H1 (cell line): ENCODE measurements at regions not wholly inside any gene's neighbourhood (a gene's known extent, or its start where the extent isn't known, plus 50 kb on each side); places are given as distances from the start of the nearest gene placed in this dataset.

ENCODE experiments used
- CTCF ChIA-PET: fragments of 300-600 bp; sonication (Branson Sonifier 250); formaldehyde crosslinking; loops from one replicate; lab custom pipeline; 2021; ENCODE audit not compliant: partially characterized antibody; lab: Charles Lee
- POLR2A ChIA-PET: fragments of 300-600 bp; sonication (Branson Sonifier 250); formaldehyde crosslinking; loops from one replicate; lab custom pipeline; 2021; ENCODE audit warnings: inconsistent platforms; ENCODE audit not compliant: partially characterized antibody; lab: Charles Lee
- DNase-seq, 2 experiments: peaks; one replicate each; pipeline versions ENCODE4 v3.0.0 to v3.0.0-alpha.2; 2010 to 2022; ENCODE audit warnings: low spot score in 2 of 2, low read depth in 1 of 2, mixed read lengths in 1 of 2
- FAIRE-seq: peaks from 2 replicates; lab custom pipeline; 2011; peaks lifted over from hg19 to GRCh38; lab: Jason Lieb, UNC
- H2AFZ ChIP-seq: 2 replicates; pipeline ENCODE4 v1.8.1; 2012; ENCODE audit warnings: low read length, inconsistent platforms
- H2AK5ac ChIP-seq: 2 replicates; pipeline ENCODE4 v1.6.1; 2013; ENCODE audit warnings: low read depth, low read length
- H2BK120ac ChIP-seq: replicated peaks from 2 replicates; pipeline ENCODE3; 2013; ENCODE audit warnings: low read depth, low read length, inconsistent platforms
- H2BK12ac ChIP-seq: 2 replicates; pipeline ENCODE4 v1.6.1; 2013; ENCODE audit warnings: low read depth, low read length
- H2BK15ac ChIP-seq: 2 replicates; pipeline ENCODE4 v1.6.1; 2013; ENCODE audit warnings: low read length
- H2BK20ac ChIP-seq: 2 replicates; pipeline ENCODE4 v1.6.1; 2013; ENCODE audit warnings: low read length
- H2BK5ac ChIP-seq: 2 replicates; pipeline ENCODE4 v1.6.1; 2013; ENCODE audit warnings: low read depth, low read length
- H3K14ac ChIP-seq: 2 replicates; pipeline ENCODE4 v1.6.1; 2013; ENCODE audit warnings: inconsistent platforms; ENCODE audit not compliant: insufficient read length
- H3K18ac ChIP-seq: 2 replicates; pipeline ENCODE4 v1.6.1; 2013; ENCODE audit warnings: low read length; ENCODE audit errors: extremely low read depth
- H3K23ac ChIP-seq: 2 replicates; pipeline ENCODE4 v1.6.1; 2013; ENCODE audit warnings: inconsistent platforms; ENCODE audit not compliant: insufficient read length
- H3K23me2 ChIP-seq: 2 replicates; pipeline ENCODE4 v1.6.1; 2013; ENCODE audit warnings: low read depth, low read length
- H3K27ac ChIP-seq: 2 replicates; pipeline ENCODE4 v1.6.1; 2011; ENCODE audit warnings: low read depth, low read length, inconsistent platforms
- H3K27me3 ChIP-seq, 4 experiments: replicated peaks in 1 of 4; 1 replicate in 1 of 4; 2 replicates in 3 of 4; pipeline versions ENCODE4 v1.6.1 to v1.8.1; 2011 to 2013; ENCODE audit warnings: low read length in 3 of 4, mild to moderate bottlenecking in 3 of 4, inconsistent platforms in 2 of 4, mixed read lengths in 2 of 4, moderate library complexity in 1 of 4; ENCODE audit not compliant: control insufficient read depth in 3 of 4, insufficient read depth in 3 of 4; ENCODE audit errors: extremely low read depth in 1 of 4
- H3K36me3 ChIP-seq, 4 experiments: 2 replicates each; pipeline versions ENCODE4 v1.6.1 to v1.8.1; 2011 to 2013; ENCODE audit warnings: mild to moderate bottlenecking in 4 of 4, low read length in 3 of 4, moderate library complexity in 2 of 4, control low read depth in 1 of 4, inconsistent platforms in 1 of 4; ENCODE audit not compliant: insufficient read depth in 4 of 4, control insufficient read depth in 2 of 4
- H3K4ac ChIP-seq: replicated peaks from 2 replicates; pipeline ENCODE3; 2013; ENCODE audit warnings: low read length, low read depth, mixed read lengths, inconsistent platforms; ENCODE audit not compliant: insufficient read length
- H3K4me1 ChIP-seq, 4 experiments: replicated peaks in 1 of 4; 1 replicate in 1 of 4; 2 replicates in 3 of 4; pipeline versions ENCODE4 v1.6.1 to v1.8.1; 2011 to 2013; ENCODE audit warnings: low read length in 3 of 4, inconsistent platforms in 2 of 4, mixed read lengths in 1 of 4; ENCODE audit not compliant: insufficient read depth in 4 of 4, control insufficient read depth in 3 of 4
- H3K4me2 ChIP-seq, 2 experiments: 2 replicates each; pipeline versions ENCODE4 v1.6.1 to v1.8.1; 2011 to 2013; ENCODE audit warnings: low read depth in 2 of 2, low read length in 2 of 2, control low read depth in 1 of 2, inconsistent platforms in 1 of 2, mild to moderate bottlenecking in 1 of 2; ENCODE audit not compliant: insufficient read depth in 1 of 2
- H3K4me3 ChIP-seq, 4 experiments: fragments of 200-600, 300-600 bp in 1 of 4; sonication (generic), shearing (Covaris generic), sonication (Bioruptor Twin) in 1 of 4; 2 replicates each; pipeline versions ENCODE4 v1.5.1 to v1.8.1; 2011 to 2016; ENCODE audit warnings: low read length in 4 of 4, low read depth in 3 of 4, control low read depth in 2 of 4, inconsistent platforms in 2 of 4, mild to moderate bottlenecking in 2 of 4, mixed read lengths in 1 of 4, moderate library complexity in 1 of 4; ENCODE audit not compliant: insufficient read depth in 2 of 4; ENCODE audit errors: extremely low read depth in 1 of 4
- H3K56ac ChIP-seq: replicated peaks from 2 replicates; pipeline ENCODE3; 2013; ENCODE audit warnings: low read depth, mild to moderate bottlenecking, mixed read lengths, low read length, inconsistent platforms; ENCODE audit not compliant: insufficient read length
- H3K79me1 ChIP-seq: 2 replicates; pipeline ENCODE4 v1.6.1; 2013; ENCODE audit warnings: low read depth, low read length, control low read depth
- H3K79me2 ChIP-seq, 2 experiments: 2 replicates each; pipeline versions ENCODE4 v1.6.1 to v1.8.1; 2012 to 2013; ENCODE audit warnings: low read length in 2 of 2, mild to moderate bottlenecking in 2 of 2, inconsistent platforms in 1 of 2; ENCODE audit not compliant: insufficient read depth in 2 of 2, control insufficient read depth in 1 of 2
- H3K9ac ChIP-seq, 4 experiments: replicated peaks in 1 of 4; 1 replicate in 1 of 4; 2 replicates in 3 of 4; pipeline versions ENCODE4 v1.6.1 to v1.8.1; 2011 to 2013; ENCODE audit warnings: low read depth in 3 of 4, low read length in 3 of 4, control low read depth in 2 of 4, mild to moderate bottlenecking in 2 of 4, moderate library complexity in 2 of 4, inconsistent platforms in 1 of 4; ENCODE audit errors: extremely low read depth in 1 of 4
- H3K9me3 ChIP-seq, 2 experiments: 2 replicates each; pipeline versions ENCODE4 v1.6.1 to v1.8.1; 2012 to 2013; ENCODE audit warnings: mild to moderate bottlenecking in 2 of 2, moderate library complexity in 2 of 2, control low read depth in 1 of 2, inconsistent platforms in 1 of 2, low read depth in 1 of 2, low read length in 1 of 2, mixed read lengths in 1 of 2; ENCODE audit not compliant: insufficient read depth in 2 of 2
- H4K20me1 ChIP-seq, 2 experiments: replicated peaks in 1 of 2; 2 replicates each; pipeline versions ENCODE3 to v1.8.1; 2011 to 2013; ENCODE audit warnings: inconsistent platforms in 2 of 2, low read length in 2 of 2, mild to moderate bottlenecking in 1 of 2; ENCODE audit not compliant: insufficient read depth in 2 of 2, control insufficient read depth in 1 of 2
- H4K5ac ChIP-seq: 2 replicates; pipeline ENCODE4 v1.6.1; 2013; ENCODE audit warnings: low read length, low read depth, mixed read lengths, inconsistent platforms; ENCODE audit not compliant: insufficient read length
- H4K8ac ChIP-seq: 2 replicates; pipeline ENCODE4 v1.8.0; 2013; ENCODE audit warnings: mild to moderate bottlenecking, moderate library complexity, low read length, inconsistent platforms; ENCODE audit not compliant: insufficient read depth; ENCODE audit errors: extremely low read depth
- H4K91ac ChIP-seq: replicated peaks from 2 replicates; pipeline ENCODE3; 2013; ENCODE audit warnings: low read length, mixed read lengths, inconsistent platforms; ENCODE audit not compliant: insufficient read length
- POU5F1 ChIP-seq: IDR thresholded peaks from 2 replicates; pipeline ENCODE4 v1.6.1; 2011; ENCODE audit warnings: low read depth, mild to moderate bottlenecking, low read length, moderate library complexity
- RAD21 ChIP-seq, 2 experiments: IDR thresholded peaks in 1 of 2; conservative IDR thresholded peaks in 1 of 2; 2 replicates each; pipeline ENCODE4 v1.6.1; 2011; ENCODE audit warnings: low read depth in 2 of 2, low read length in 2 of 2, improper control_type of control experiment in 1 of 2, inconsistent platforms in 1 of 2, mild to moderate bottlenecking in 1 of 2, moderate library complexity in 1 of 2
- TEAD4 ChIP-seq: IDR thresholded peaks from 2 replicates; pipeline ENCODE4 v1.6.1; 2012; ENCODE audit warnings: low read depth, low read length, inconsistent platforms, mixed read lengths
- WGBS, 2 experiments: shearing (Covaris generic) in 1 of 2; methylation state at CpG; one replicate each; pipeline versions ENCODE4 v1.1.6 to v1.1.7; 2013 to 2015; ENCODE audit warnings: low lambda C conversion rate in 2 of 2, mixed read lengths in 2 of 2, inconsistent platforms in 1 of 2, low coverage in 1 of 2, missing lambda C conversion rate in 1 of 2; ENCODE audit not compliant: insufficient replicate concordance in 2 of 2, insufficient coverage in 1 of 2, insufficient read length in 1 of 2; ENCODE audit errors: extremely low coverage in 1 of 2, missing lambda C conversion rate in 1 of 2; 5-methylcytosine and 5-hydroxymethylcytosine counted together

DNA sequence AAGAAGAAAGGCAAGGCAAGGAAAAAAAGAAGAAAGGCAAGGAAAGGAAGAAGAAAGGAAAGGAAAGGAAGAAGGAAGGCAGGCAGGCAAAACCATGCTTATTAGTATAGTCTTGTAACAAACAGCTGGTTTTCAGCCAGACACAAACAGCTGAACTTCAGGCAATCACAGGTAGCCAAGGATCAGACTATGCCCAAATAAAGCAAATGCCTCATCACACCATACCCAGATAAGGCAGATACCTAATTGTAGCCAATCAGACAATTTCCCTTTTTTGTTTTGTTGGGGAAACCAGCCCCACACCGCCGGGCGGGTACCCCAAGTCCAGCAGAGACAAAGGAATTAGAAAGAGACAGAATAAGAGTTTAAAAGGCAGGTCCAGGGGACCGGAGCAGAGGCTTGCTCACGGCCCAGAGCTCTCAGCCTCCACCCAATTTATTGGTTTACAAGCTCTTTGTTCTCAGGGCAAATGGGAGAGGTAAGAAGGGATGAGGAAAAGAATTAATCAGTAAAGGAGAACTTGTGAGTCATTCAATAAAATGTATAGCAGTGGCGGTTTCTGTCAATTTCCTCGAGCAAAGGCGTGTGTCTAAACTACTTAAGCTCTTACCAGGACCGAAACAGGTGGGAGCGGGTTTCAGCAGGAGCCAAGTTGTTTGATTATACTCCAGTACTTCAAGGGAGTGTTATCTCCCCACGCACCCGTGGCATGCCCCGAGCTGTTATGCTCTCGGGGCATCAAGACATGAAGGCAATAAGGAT lies 886.8 kb downstream of the KCNT2 start:
- H3K27ac ChIP-seq = no peak overlapping the region
- ChIA-PET CTCF (interaction anchor here (0.7 to 4.2 kb wide), 3 partner anchors 13 to 107 kb away, joined by 3 to 20 read pairs (median 3); no protein-coding TSS in a partner anchor), POLR2A (no interaction called here)
- H3K79me1 ChIP-seq = no peaks in the 10 kb centered on the region
- no peak overlapping the region for H2BK15ac ChIP-seq
- DNase-seq = no peak
- no peaks in the 10 kb centered on the region for H3K36me3 ChIP-seq
- no peak overlapping the region for H3K14ac ChIP-seq
- no peak overlapping the region for H3K18ac ChIP-seq
- no peak overlapping the region for H4K91ac ChIP-seq
- H3K23me2 ChIP-seq = no peaks in the 10 kb centered on the region
- H3K4ac ChIP-seq = no peak overlapping the region
- H2BK20ac ChIP-seq = no peak overlapping the region
- no peak for FAIRE-seq
- no peak overlapping the region for H3K4me3 ChIP-seq
- no peak overlapping the region for H3K4me2 ChIP-seq
- H3K23ac ChIP-seq = no peak overlapping the region
- H3K4me1 ChIP-seq = no peaks in the 10 kb centered on the region
- H3K9ac ChIP-seq = no peak overlapping the region
- no peaks in the 10 kb centered on the region for H3K79me2 ChIP-seq
- no peak overlapping the region; the same call in 1 of the 2 replicates for H2AFZ ChIP-seq
- no peak overlapping the region for H3K56ac ChIP-seq
- 92% methylated on average over 14 of the region's 14 CpGs; no CpG with 5 or more reads in 1 of the 2 experiments for WGBS, 2 experiments
- H3K9me3 ChIP-seq = no peaks in the 10 kb centered on the region; a peak in 1 of 4 replicates
- no peak overlapping the region for H4K5ac ChIP-seq
- TF ChIP-seq POU5F1 (no peak), TEAD4 (no peak), RAD21 (IDR thresholded peaks at IDR 0.05 in 1 of 2, conservative IDR thresholded peaks at IDR 0.05 in 1 of 2; ENCODE audit: low read depth in 2 of 2, low read length in 2 of 2) (no peak)
- H2BK12ac ChIP-seq = no peak overlapping the region
- no peak overlapping the region for H2AK5ac ChIP-seq
- no peaks in the 10 kb centered on the region for H3K27me3 ChIP-seq
- H2BK5ac ChIP-seq = no peak overlapping the region
- no peak overlapping the region for H2BK120ac ChIP-seq
- H4K8ac ChIP-seq = no peak overlapping the region
- no peaks in the 10 kb centered on the region for H4K20me1 ChIP-seq
